C4-2B (cell line): ENCODE measurements at regions not wholly inside any gene's neighbourhood (a gene's known extent, or its start where the extent isn't known, plus 50 kb on each side); places are given as distances from the start of the nearest gene placed in this dataset.
"Not testable (repeated sequence)": the region's sequence is repeated elsewhere in the genome, so short reads cannot be mapped to it uniquely, and the experiment has no call there.

ENCODE experiments used
- ZFX ChIP-seq: fragments of 450-650 bp; IDR thresholded peaks from 2 replicates; pipeline ENCODE4 v1.6.1; 2017
- TF ChIP-seq, protein P1 (sequence below): fragments of 450-650 bp; conservative IDR thresholded peaks from 2 replicates; pipeline ENCODE4 v1.5.1; 2017; ENCODE audit warnings: mild to moderate bottlenecking

DNA sequence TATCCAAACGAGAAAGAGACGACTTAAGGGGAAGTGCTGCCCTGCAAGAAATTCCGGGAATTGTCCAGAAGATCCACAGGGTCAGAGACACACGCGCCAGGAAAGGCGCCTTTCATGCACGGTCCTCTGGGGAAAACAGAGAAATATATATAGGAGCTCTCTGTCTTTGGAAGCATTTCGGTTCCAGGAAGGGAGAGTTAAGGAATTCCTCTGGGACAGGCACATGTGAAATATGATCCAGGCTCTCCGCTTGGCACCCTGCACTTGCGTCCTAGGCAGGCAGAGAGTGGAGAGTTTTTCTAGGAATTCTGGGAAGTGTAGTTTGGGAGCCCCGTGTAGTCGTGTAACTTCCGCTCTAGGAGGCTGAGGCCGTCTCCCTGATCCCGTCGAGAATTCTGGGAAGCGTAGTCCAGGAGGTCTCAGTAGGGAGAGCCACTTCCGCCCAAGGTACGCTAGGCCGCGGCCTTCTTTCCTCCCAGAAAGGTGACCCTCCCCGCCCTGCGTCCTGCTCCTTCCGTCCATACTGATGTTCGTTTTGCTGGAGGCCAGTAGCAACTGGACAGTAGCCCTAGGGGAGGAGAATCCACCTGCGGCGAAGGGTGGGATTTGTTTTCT, 677.5 kb upstream of the DEFB115 start:
- TF ChIP-seq, protein P1, sequence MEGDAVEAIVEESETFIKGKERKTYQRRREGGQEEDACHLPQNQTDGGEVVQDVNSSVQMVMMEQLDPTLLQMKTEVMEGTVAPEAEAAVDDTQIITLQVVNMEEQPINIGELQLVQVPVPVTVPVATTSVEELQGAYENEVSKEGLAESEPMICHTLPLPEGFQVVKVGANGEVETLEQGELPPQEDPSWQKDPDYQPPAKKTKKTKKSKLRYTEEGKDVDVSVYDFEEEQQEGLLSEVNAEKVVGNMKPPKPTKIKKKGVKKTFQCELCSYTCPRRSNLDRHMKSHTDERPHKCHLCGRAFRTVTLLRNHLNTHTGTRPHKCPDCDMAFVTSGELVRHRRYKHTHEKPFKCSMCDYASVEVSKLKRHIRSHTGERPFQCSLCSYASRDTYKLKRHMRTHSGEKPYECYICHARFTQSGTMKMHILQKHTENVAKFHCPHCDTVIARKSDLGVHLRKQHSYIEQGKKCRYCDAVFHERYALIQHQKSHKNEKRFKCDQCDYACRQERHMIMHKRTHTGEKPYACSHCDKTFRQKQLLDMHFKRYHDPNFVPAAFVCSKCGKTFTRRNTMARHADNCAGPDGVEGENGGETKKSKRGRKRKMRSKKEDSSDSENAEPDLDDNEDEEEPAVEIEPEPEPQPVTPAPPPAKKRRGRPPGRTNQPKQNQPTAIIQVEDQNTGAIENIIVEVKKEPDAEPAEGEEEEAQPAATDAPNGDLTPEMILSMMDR: not testable (repeated sequence)
- TF ChIP-seq ZFX: peak; percentile 11; the same call in 1 of the 2 replicates
